ENCODE measurements at regions not wholly inside any gene's neighbourhood (a gene's known extent, or its start where the extent isn't known, plus 50 kb on each side); places are given as distances from the start of the nearest gene placed in this dataset.

DNA sequence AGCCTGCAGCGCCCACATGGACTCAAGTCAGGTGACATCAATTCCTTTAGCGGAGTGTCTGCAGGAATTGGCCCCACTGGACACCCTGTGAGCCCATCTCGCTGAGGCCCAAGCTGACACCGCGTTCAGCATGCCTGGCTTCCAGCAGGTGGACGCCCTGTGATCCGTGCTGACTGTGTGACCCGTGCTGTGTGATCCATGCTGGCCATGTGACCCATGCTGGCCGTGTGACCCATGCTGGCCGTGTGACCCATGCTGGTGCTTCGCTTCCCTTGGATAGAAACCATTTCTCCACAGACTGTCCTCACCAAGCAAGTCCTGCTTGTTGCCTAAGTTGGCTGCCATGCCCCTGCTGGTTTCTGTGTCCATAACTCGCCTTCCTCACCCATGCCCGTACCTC, 392.1 kb downstream of the BRD1 start:
- no peak for DNase-seq (ENCODE audit: low spot score)

DNA sequence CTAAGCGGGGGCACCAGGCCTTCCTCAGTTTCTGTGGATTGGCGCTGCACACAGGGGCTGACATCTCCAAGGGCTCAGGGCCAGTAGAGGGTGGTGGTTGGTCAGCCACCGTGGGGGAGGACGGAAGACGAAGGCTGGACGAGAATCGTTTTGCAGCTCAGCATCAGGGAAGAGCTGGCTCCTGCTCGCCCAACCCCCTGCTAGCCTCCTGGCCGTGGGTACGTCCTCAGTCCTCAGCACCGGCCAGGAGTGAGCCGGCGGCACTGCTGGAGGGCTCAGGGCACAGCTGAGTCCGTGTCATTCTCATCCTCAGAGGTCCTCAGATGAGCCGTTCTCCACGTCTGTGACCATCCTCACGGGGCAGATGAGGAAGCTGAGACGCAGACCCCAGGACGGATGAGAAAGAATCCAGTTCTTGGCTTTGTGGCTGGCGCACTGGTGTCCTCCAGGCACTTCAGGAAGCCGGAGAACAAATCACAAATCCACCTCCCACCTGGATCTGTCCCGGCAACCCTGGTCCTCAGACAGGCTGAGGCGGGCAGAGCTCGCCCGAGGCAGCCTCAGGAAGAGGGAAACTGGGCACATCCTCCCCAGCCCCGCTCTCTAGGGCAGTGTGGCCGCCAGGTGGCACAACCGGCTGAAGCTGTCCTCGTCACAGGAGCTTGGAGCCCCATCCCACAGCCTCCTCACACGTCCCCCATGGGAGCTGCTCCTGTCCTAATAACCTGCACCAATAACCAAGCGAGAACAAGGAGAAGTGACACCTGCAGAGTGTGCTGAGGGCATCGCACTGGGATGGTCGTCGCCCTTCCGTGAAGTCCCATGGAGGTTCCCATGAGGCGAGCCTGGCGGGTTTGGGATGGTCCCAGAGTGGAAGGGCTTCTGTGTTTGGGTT, 393.7 kb downstream of the BRD1 start:
- no peak for DNase-seq (ENCODE audit: low spot score)

GRCh38 chr22:49432897-49433443, 394.7 kb downstream of the BRD1 start:
- DNase-seq (ENCODE audit: low spot score), result no peak

GRCh38 chr22:49432211-49432896, 395.3 kb downstream of the BRD1 start:
- DNase-seq (ENCODE audit: low spot score), result no peak

- DNase-seq (ENCODE audit: low spot score), result no peak
Observed at GRCh38 chr22:49431551-49431950, 396.1 kb downstream of the BRD1 start.

DNA sequence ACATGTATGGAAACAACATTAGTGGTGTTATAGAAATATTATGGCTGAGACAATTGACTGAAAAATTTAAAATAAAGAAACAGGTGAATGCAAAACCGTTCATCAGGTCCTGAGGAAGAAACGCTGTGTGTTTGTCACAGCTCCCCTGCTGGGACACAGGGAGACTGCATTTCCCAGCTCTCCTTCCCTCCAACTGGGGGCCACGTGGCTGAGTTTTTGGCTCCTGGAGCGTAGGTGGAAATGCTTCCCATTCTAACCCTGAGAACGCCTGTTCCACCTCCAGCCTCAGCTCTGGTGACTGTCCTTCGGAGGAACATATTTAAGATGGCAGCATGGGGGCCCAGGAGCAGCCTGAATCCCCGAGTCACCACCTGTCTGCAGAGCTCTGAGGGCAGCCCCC, 398.6 kb downstream of the BRD1 start:
- DNase-seq (ENCODE audit: low spot score), result no peak

DNA sequence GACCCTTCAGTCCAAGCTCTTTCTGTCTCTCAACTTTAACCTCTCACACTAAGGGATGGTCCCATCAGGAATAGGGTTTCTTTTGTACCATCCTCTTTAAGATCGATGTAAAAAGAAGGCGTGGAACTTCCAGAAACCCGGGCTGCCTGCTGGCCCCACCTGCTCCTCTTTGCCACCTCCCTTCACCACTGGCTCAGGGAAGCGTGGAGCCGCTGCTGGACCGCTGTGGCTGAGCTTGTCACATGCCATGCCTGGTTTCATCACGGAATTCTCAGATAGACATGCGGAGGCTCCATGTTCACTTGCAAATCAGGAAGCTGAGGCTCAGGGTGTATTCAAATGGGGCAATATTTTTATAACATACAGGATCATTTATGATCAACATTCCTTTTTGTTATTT, 399.7 kb downstream of the BRD1 start:
- DNase-seq (ENCODE audit: low spot score), result no peak

DNA sequence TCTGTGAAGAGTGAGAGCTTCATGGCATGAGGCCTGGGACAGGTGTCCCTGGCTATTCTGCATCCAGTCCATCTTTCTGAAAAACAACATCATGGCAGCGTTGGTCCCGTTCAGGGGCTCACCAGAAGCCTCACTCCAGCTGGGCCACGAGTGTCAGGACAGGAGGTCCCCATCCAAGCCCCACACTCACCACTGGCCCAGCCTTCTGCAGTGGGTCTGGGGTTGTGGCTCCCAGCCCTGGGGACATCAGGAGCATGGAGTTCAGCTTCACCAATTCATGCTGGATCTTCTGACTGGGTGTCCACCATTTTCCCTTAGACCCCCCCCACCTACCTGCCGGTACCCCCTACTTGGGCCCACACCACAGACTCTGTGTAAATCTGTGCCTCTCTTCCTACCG, 400.3 kb downstream of the BRD1 start:
- no peak for DNase-seq (ENCODE audit: low spot score)

- DNase-seq (ENCODE audit: low spot score), result no peak
Observed at GRCh38 chr22:49426618-49427266, 400.9 kb downstream of the BRD1 start.

- no peak for DNase-seq (ENCODE audit: low spot score)
Observed at GRCh38 chr22:49426098-49426497, 401.6 kb downstream of the BRD1 start.

GRCh38 chr22:49425356-49425755, 402.3 kb downstream of the BRD1 start:
- DNase-seq (ENCODE audit: low spot score), result no peak

DNA sequence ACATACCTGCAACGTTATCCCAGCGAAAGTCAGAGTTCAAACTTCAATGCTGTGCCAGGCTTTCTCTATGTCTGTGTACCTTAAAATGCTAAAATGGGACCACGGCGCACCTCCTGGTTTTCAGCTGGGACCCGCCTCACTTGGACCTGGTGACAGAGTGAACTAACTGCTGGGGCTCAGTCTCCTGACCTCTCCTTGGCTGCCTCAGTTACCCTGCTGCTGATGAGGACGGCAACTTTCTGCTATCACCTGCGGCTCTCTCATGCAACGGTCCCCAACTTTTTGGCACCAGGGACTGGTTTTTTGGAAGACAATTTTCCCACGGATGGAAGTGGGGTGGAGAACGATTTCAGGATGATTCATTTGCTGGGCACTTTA, 402.8 kb downstream of the BRD1 start:
- DNase-seq (ENCODE audit: low spot score), result no peak

- no peak for DNase-seq (ENCODE audit: low spot score)
Observed at GRCh38 chr22:49423125-49423650, 404.5 kb downstream of the BRD1 start.

- no peak for DNase-seq (ENCODE audit: low spot score)
Observed at GRCh38 chr22:49422701-49423100, 405.0 kb downstream of the BRD1 start.

DNA sequence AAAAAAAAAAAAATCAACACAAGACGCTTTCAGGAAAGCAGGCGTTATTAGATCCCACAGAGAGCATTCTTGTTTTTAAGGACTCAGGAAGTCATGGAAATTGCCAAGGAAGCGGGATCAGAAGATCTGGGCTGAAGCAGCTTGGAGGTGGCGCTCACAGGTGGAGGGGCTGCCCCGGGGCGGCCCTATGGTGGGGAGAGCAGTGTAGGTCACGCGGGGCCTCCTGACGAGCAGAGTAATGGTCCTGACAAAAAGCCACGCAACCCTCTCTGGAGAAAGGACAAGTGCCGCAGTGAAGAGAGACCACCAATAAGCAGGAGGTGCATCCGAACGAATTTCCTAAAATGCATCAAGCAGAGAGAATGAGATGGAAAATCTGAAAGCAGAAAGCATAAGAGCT, 407.0 kb downstream of the BRD1 start:
- DNase-seq (ENCODE audit: low spot score), result no peak

- no peak for DNase-seq (ENCODE audit: low spot score)
Observed at GRCh38 chr22:49419661-49420060, 408.0 kb downstream of the BRD1 start.

DNA sequence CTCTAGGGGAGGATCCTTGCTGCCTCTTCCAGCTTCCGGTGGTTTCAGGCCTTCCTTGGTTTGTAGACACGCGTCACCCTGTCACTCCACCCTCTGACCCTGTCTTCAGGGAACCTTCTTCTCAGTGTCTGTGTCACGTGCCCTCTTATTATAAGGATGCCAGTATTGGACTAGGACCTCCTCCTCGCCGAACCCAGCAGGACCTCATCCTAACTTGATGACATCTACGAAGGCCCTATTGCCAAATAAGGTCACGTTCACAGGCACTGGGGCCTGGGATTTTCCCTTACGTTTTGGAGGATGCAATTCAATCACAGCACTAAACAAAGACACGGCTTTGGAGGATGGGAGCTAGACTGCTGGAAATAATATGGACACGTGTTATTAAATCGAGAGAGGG, 408.7 kb downstream of the BRD1 start:
- no peak for DNase-seq (ENCODE audit: low spot score)

GRCh38 chr22:49418341-49418894, 409.3 kb downstream of the BRD1 start:
- no peak for DNase-seq (ENCODE audit: low spot score)

GRCh38 chr22:49417833-49418232, 409.8 kb downstream of the BRD1 start:
- no peak for DNase-seq (ENCODE audit: low spot score)

DNA sequence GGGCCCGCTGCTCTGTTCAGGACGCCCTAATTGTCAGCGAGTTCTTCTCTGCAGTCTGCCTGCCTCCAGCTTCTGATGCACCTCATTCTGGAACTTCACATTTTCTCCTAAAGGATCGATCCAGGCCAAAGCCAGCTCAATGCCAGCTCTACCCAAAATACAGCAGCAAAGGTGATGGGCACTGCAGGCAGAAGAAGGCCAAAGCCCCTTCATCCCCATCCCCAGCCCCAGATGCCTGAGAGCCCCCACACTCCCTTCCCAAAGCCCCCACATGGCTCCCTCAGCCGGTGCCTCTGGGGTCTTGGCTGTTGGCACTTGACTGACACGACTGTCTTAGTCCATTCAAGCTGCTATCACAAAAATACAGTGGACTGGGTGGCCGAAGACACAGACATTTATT, 410.3 kb downstream of the BRD1 start:
- no peak for DNase-seq (ENCODE audit: low spot score)

DNA sequence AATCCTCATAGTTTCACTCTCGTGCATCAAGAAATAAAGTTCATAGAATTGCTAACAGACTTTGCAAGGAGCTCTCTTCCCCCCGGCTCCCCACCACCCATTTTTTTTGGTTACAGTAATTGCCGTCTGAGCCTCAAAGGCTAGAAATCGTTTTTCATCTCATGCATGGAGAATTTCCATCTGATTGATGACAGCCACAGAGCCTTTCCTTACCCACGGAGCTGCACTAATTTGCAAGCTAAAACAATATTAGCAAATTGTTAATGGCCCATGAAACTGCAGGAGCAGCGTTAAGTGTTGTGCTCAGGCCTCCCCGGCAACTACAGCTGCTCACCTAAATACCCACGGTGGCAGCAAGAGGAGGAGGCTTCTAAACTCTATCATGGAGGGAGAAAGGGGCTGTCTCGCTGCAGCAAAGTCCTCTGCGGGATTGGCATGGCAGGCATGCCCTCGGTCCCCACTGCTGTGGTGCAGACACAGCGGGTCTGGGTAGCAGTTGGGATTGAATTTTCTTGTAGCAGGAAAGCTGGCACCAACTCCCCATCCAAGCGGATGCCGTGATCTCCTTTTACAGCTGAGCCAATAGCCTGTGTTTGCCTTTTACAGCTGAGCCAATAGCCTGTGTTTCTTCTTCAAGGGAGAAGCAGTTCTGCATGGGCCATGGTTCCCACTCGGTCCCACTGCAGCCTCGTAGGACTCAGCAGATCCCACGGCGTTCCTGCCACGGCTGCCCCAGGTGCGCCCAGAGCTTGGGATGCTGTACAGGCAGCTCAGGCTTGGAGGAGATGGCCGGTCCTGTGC, 412.3 kb downstream of the BRD1 start:
- DNase-seq (ENCODE audit: low spot score), result no peak

All from AG08396 (cell line).